OCI-LY7 (cell line): ENCODE measurements at regions not wholly inside any gene's neighbourhood (a gene's known extent, or its start where the extent isn't known, plus 50 kb on each side); places are given as distances from the start of the nearest gene placed in this dataset.

Experiments used
- EZH2phosphoT487 ChIP-seq: fragments of 200-600 bp; sonication (generic); IDR thresholded peaks from 2 replicates; pipeline ENCODE4 v1.6.1; 2018; ENCODE audit warnings: low read depth, borderline replicate concordance, mild to moderate bottlenecking, mixed run types, antibody characterized with exemption, low read length, moderate library complexity, mixed read lengths
- TF ChIP-seq, protein P1 (sequence below): fragments of 200-600 bp; sonication (generic); conservative IDR thresholded peaks from 2 replicates; pipeline ENCODE4 v1.5.1; 2014; ENCODE audit warnings: mild to moderate bottlenecking, antibody characterized with exemption, low read length, moderate library complexity, mixed read lengths

DNA sequence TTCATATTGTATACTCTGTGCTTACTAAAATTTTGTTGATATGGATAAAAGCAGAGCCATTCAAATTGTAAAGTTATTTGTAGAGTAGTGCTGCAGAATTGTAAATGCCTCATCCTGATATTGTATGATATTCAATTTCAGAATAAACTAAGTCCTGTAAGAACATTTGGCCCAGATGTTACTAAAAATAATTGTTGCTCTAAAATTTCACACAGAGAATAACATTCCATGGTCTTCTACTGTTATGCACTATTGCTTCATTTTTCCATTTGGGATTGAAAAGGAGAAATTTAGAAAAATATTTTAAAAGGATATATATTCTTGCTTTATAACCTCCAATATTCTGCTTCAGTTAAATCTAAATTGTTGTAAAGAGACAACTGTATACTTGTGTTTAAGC, 195.6 kb downstream of the LARP7 start:
- TF ChIP-seq, protein P1, sequence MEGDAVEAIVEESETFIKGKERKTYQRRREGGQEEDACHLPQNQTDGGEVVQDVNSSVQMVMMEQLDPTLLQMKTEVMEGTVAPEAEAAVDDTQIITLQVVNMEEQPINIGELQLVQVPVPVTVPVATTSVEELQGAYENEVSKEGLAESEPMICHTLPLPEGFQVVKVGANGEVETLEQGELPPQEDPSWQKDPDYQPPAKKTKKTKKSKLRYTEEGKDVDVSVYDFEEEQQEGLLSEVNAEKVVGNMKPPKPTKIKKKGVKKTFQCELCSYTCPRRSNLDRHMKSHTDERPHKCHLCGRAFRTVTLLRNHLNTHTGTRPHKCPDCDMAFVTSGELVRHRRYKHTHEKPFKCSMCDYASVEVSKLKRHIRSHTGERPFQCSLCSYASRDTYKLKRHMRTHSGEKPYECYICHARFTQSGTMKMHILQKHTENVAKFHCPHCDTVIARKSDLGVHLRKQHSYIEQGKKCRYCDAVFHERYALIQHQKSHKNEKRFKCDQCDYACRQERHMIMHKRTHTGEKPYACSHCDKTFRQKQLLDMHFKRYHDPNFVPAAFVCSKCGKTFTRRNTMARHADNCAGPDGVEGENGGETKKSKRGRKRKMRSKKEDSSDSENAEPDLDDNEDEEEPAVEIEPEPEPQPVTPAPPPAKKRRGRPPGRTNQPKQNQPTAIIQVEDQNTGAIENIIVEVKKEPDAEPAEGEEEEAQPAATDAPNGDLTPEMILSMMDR: no peak
- no peak for TF ChIP-seq EZH2phosphoT487
